ENCODE measurements at regions not wholly inside any gene's neighbourhood (a gene's known extent, or its start where the extent isn't known, plus 50 kb on each side); places are given as distances from the start of the nearest gene placed in this dataset.

DNA sequence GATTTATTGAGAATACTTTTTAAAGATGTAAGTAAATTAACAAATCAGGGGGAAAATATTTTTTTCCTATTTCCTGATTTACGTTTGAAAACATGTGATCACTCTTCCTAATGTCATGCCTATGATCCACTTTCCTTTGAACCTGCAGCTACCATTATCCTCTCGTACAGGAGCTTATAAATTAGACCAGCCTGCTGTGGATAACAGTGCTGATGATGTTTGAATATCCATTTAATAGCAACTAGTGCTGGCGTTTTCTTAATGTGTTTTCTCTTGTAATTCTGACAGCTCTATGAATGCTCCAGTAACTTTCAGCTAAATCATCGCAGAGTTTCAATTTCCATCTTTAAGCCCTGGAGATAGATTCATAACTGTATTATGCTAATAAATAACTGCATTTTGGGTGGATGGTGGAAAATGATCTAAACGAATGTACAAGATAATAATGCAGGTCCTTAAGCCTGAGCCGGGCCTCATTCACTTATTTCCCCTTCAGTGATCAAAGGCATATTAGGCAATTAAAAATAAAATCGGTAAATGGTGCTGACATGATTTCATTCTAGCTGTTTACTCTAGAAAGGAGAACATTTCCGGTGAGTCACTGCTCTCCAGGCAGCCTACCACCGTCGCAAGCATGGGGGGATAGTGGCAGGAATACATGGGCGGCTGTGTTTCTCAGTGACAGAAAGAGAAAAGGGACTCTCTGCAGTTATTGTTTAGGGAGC lies 58.5 kb upstream of the SLC24A5 start:
- H3K4me3 Mint-ChIP-seq (ENCODE audit: unreplicated experiment) = no peak overlapping the region
- H3K4me1 Mint-ChIP-seq (ENCODE audit: low read depth, unreplicated experiment) = peaks cover 6% of the 10 kb centered on the region
- H3K27me3 Mint-ChIP-seq (ENCODE audit: low read depth, unreplicated experiment) = no peaks in the 10 kb centered on the region
- no peak overlapping the region for H3K9ac ChIP-seq (ENCODE audit: low read length)
- TF ChIP-seq CTCF (IDR thresholded peaks at IDR 0.05; ENCODE audit: insufficient read depth, low read depth, low read length) (no peak), EZH2 (IDR thresholded peaks at IDR 0.05; ENCODE audit: insufficient read depth, low read length) (no peak)
- no peaks in the 10 kb centered on the region for H3K79me2 ChIP-seq (ENCODE audit: insufficient read depth, low read length)
- peak overlapping the region; percentile 70 for H3K4me2 ChIP-seq (ENCODE audit: low read length)
- H2AFZ ChIP-seq (ENCODE audit: low read depth, low read length) = no peak overlapping the region
- H3K27ac Mint-ChIP-seq (ENCODE audit: unreplicated experiment) = no peak overlapping the region
- H3K4me1 ChIP-seq (ENCODE audit: insufficient read depth, low read length) = peaks cover 7% of the 10 kb centered on the region
- peak; percentile 53 for DNase-seq (ENCODE audit: low read depth)
- no peaks in the 10 kb centered on the region for H3K27me3 ChIP-seq (ENCODE audit: insufficient read depth, low read length)
- FAIRE-seq = no peak
- no peaks in the 10 kb centered on the region for H3K36me3 ChIP-seq (ENCODE audit: insufficient read depth, low read length)
- peak overlapping the region; percentile 26 for H3K4me3 ChIP-seq (ENCODE audit: insufficient read depth, low read depth, low read length)
- no peaks in the 10 kb centered on the region for H3K36me3 Mint-ChIP-seq (ENCODE audit: low read depth, unreplicated experiment)
- no peaks in the 10 kb centered on the region for H3K9me3 ChIP-seq (ENCODE audit: insufficient read depth, low read depth, low read length)
- H4K20me1 ChIP-seq (ENCODE audit: insufficient read depth, low read length) = no peaks in the 10 kb centered on the region
- H3K9me3 Mint-ChIP-seq (ENCODE audit: unreplicated experiment) = no peaks in the 10 kb centered on the region
- no peak overlapping the region for H3K27ac ChIP-seq (ENCODE audit: low read depth, low read length)

DNA sequence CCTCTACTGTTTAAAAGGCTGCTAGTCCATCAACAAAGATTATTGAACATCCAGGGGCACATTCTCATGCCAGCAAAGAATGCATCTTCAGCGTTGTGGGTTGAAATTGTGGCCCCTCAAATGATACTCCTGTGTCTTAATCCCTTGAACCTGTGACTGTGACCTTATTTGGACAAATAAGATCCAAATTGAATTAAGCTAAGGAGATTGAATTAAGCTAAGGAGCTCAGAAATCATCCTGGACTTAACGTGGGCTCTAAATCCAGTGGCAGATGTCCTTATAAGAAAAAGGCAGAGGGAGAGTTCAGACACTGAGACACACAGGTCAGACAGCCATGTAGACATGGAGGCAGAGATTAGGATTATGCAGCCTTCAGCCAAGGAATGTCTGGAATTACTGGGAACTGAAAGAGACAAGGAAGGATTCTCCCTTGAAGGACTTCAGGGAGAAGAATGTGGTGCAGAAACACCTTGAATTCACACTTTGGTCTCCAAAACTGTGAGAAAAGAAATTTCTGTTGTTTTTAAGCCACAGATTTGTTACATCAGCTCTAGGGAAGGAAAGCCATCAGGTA lies 57.3 kb upstream of the SLC24A5 start:
- TF ChIP-seq CTCF (IDR thresholded peaks at IDR 0.05; ENCODE audit: insufficient read depth, low read depth, low read length) = no peak
- TF ChIP-seq EZH2 (IDR thresholded peaks at IDR 0.05; ENCODE audit: insufficient read depth, low read length) = no peak
- no peak overlapping the region for H3K4me3 Mint-ChIP-seq (ENCODE audit: unreplicated experiment)
- H2AFZ ChIP-seq (ENCODE audit: low read depth, low read length) = no peak overlapping the region
- no peak for FAIRE-seq
- no peak overlapping the region for H3K27ac ChIP-seq (ENCODE audit: low read depth, low read length)
- H3K9me3 Mint-ChIP-seq (ENCODE audit: unreplicated experiment) = no peaks in the 10 kb centered on the region
- H3K27me3 ChIP-seq (ENCODE audit: insufficient read depth, low read length) = no peaks in the 10 kb centered on the region
- peaks cover 7% of the 10 kb centered on the region for H3K4me1 ChIP-seq (ENCODE audit: insufficient read depth, low read length)
- no peaks in the 10 kb centered on the region for H3K79me2 ChIP-seq (ENCODE audit: insufficient read depth, low read length)
- no peak overlapping the region for H3K27ac Mint-ChIP-seq (ENCODE audit: unreplicated experiment)
- no peak overlapping the region for H3K9ac ChIP-seq (ENCODE audit: low read length)
- H3K36me3 ChIP-seq (ENCODE audit: insufficient read depth, low read length) = no peaks in the 10 kb centered on the region
- H3K27me3 Mint-ChIP-seq (ENCODE audit: low read depth, unreplicated experiment) = no peaks in the 10 kb centered on the region
- no peak overlapping the region for H3K4me2 ChIP-seq (ENCODE audit: low read length)
- H4K20me1 ChIP-seq (ENCODE audit: insufficient read depth, low read length) = no peaks in the 10 kb centered on the region
- DNase-seq (ENCODE audit: low read depth) = no peak
- no peaks in the 10 kb centered on the region for H3K9me3 ChIP-seq (ENCODE audit: insufficient read depth, low read depth, low read length)
- H3K4me3 ChIP-seq (ENCODE audit: insufficient read depth, low read depth, low read length) = no peak overlapping the region
- no peaks in the 10 kb centered on the region for H3K36me3 Mint-ChIP-seq (ENCODE audit: low read depth, unreplicated experiment)
- peaks cover 6% of the 10 kb centered on the region for H3K4me1 Mint-ChIP-seq (ENCODE audit: low read depth, unreplicated experiment)

DNA sequence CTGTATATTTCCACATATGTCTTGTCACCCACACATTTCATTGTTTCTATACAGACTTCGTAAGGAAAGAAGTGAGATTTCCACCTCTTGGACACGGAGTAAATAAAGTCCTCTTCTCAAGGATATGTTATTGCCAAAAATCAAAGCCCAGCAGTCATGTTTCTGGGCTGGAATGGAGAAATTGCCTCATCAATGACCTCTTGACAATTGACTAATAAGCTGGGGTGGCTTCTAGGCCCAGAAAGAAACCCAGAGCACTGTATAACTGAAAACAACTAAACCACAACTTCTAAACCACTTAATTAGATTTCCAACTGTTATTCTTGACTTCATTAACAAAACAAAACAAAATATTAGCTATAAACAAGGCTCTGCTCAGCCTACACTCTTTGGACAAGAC lies 56.4 kb upstream of the SLC24A5 start:
- TF ChIP-seq CTCF (IDR thresholded peaks at IDR 0.05; ENCODE audit: insufficient read depth, low read depth, low read length) (no peak), EZH2 (IDR thresholded peaks at IDR 0.05; ENCODE audit: insufficient read depth, low read length) (no peak)
- H3K9me3 Mint-ChIP-seq (ENCODE audit: unreplicated experiment) = no peaks in the 10 kb centered on the region
- Histone ChIP-seq H4K20me1 (ENCODE audit: insufficient read depth, low read length) (no peaks in the 10 kb centered on the region), H2AFZ (ENCODE audit: low read depth, low read length) (no peak overlapping the region), H3K9ac (ENCODE audit: low read length) (no peak overlapping the region), H3K9me3 (ENCODE audit: insufficient read depth, low read depth, low read length) (no peaks in the 10 kb centered on the region), H3K79me2 (ENCODE audit: insufficient read depth, low read length) (no peaks in the 10 kb centered on the region), H3K36me3 (ENCODE audit: insufficient read depth, low read length) (no peaks in the 10 kb centered on the region), H3K27me3 (ENCODE audit: insufficient read depth, low read length) (no peaks in the 10 kb centered on the region), H3K4me3 (ENCODE audit: insufficient read depth, low read depth, low read length) (no peak overlapping the region), H3K27ac (ENCODE audit: low read depth, low read length) (no peak overlapping the region), H3K4me2 (ENCODE audit: low read length) (no peak overlapping the region), H3K4me1 (ENCODE audit: insufficient read depth, low read length) (peaks cover 7% of the 10 kb centered on the region)
- no peak overlapping the region for H3K4me3 Mint-ChIP-seq (ENCODE audit: unreplicated experiment)
- H3K27ac Mint-ChIP-seq (ENCODE audit: unreplicated experiment) = no peak overlapping the region
- H3K4me1 Mint-ChIP-seq (ENCODE audit: low read depth, unreplicated experiment) = peaks cover 6% of the 10 kb centered on the region
- no peaks in the 10 kb centered on the region for H3K27me3 Mint-ChIP-seq (ENCODE audit: low read depth, unreplicated experiment)
- no peaks in the 10 kb centered on the region for H3K36me3 Mint-ChIP-seq (ENCODE audit: low read depth, unreplicated experiment)
- no peak for FAIRE-seq
- DNase-seq (ENCODE audit: low read depth) = no peak
